Panc1 (cell line): ENCODE measurements at regions not wholly inside any gene's neighbourhood (a gene's known extent, or its start where the extent isn't known, plus 50 kb on each side); places are given as distances from the start of the nearest gene placed in this dataset.

ENCODE experiments used
- ATAC-seq: fragments of 200-7000 bp; cut with Tn5 transposase; 2 replicates; pipeline ENCODE4 v1.9.1; 2020; ENCODE audit warnings: mild to moderate bottlenecking, moderate library complexity
- BruUV-seq: library from RNA; stranded (reverse); fragments of 400-500 nt; replicated peaks from 2 replicates; lab custom pipeline; 2021; lab: Mats Ljungman, UMichigan
- CTCF ChIA-PET: fragments of 300-600 bp; sonication (Branson Sonifier 250); formaldehyde crosslinking; loops from one replicate; lab custom pipeline; 2022; ENCODE audit warnings: antibody characterized with exemption; lab: Charles Lee
- POLR2A ChIA-PET: fragments of 300-600 bp; sonication (Branson Sonifier 250); formaldehyde crosslinking; loops from one replicate; lab custom pipeline; 2022; ENCODE audit warnings: antibody characterized with exemption; lab: Charles Lee
- DNase-seq: peaks from one replicate; pipeline ENCODE4 v3.0.0-alpha.2; 2010; ENCODE audit warnings: low read depth, low spot score
- H3K27ac ChIP-seq: 2 replicates; pipeline ENCODE4 v1.5.1; 2011; ENCODE audit warnings: mild to moderate bottlenecking, low read length, inconsistent platforms
- H3K27me3 ChIP-seq: fragments of 200-500 bp; sonication (Bioruptor generic); 2 replicates; pipeline ENCODE4 v1.6.0; 2014; ENCODE audit warnings: low read length, inconsistent platforms; ENCODE audit not compliant: control insufficient read depth, insufficient read depth
- H3K36me3 ChIP-seq: fragments of 200-500 bp; sonication (Bioruptor generic); 2 replicates; pipeline ENCODE4 v1.5.1; 2014; ENCODE audit warnings: inconsistent platforms, mild to moderate bottlenecking, low read length, moderate library complexity; ENCODE audit not compliant: control insufficient read depth, insufficient read depth
- H3K4me1 ChIP-seq: 2 replicates; pipeline ENCODE4 v1.5.1; 2011; ENCODE audit warnings: inconsistent platforms, mild to moderate bottlenecking, low read length, moderate library complexity; ENCODE audit not compliant: control insufficient read depth, insufficient read depth
- H3K4me3 ChIP-seq, 2 experiments: 2 replicates each; pipeline ENCODE4 v1.5.1; 2011 to 2012; ENCODE audit warnings: low read depth in 2 of 2, low read length in 2 of 2, mild to moderate bottlenecking in 2 of 2, inconsistent platforms in 1 of 2, moderate library complexity in 1 of 2
- H3K9me3 ChIP-seq: fragments of 200-500 bp; sonication (Bioruptor generic); 2 replicates; pipeline ENCODE4 v1.5.1; 2014; ENCODE audit warnings: low read depth, mild to moderate bottlenecking, inconsistent platforms, low read length, moderate library complexity; ENCODE audit not compliant: control insufficient read depth, insufficient read depth
- POLR2AphosphoS5 ChIP-seq: IDR thresholded peaks from 2 replicates; pipeline ENCODE4 v1.6.1; 2012; ENCODE audit warnings: mild to moderate bottlenecking, low read depth, low read length, moderate library complexity
- SIN3A ChIP-seq: IDR thresholded peaks from 2 replicates; pipeline ENCODE4 v1.6.1; 2012; ENCODE audit warnings: low read depth, mild to moderate bottlenecking, low read length, moderate library complexity, borderline replicate concordance; ENCODE audit not compliant: insufficient read depth
- TCF7L2 ChIP-seq: IDR thresholded peaks from 2 replicates; pipeline ENCODE4 v1.6.1; 2011; ENCODE audit warnings: mild to moderate bottlenecking, low read depth, low read length, inconsistent platforms
- in situ Hi-C: cut with HindIII; loops from 2 replicates; pipeline ENCODE4 v1.10.0; 2016; ENCODE audit warnings: low sequenced_read_pairs, low pct_unique_long_range_greater_than_20kb
- intact Hi-C: fragments of 100-400 bp; cut with micrococcal nuclease; formaldehyde crosslinking; loops from one replicate; pipeline ENCODE4 v1.10.0; 2022; ENCODE audit not compliant: unreplicated experiment
- TF ChIP-seq, protein P1 (sequence below), 2 experiments: IDR thresholded peaks; 2 replicates each; pipeline ENCODE4 v1.6.1; 2011 to 2012; ENCODE audit warnings: low read depth in 2 of 2, control low read depth in 1 of 2, low read length in 1 of 2, mild to moderate bottlenecking in 1 of 2, moderate library complexity in 1 of 2; ENCODE audit not compliant: insufficient read depth in 1 of 2
- TF ChIP-seq, protein P2 (sequence below): fragments of 450-650 bp; IDR thresholded peaks from 2 replicates; pipeline ENCODE4 v1.5.1; 2017; ENCODE audit warnings: mild to moderate bottlenecking

DNA sequence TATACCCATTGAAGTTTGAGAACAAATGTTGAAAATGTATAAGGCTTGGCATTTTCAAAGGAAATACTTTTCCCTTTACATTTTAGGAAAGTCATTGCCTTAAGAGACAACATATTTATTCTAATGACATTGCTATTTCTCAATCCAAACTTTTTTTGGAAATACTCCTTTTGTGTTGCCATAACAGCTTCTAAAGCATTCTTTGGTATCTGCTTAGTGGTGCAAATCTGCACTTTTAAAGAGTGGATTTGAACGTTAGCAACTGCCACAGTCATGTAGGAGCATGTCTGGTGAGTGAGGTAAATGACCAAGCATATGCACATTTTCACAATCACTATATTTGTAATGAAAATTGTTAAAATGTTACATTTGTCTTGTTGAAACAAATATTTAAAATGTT lies 124.4 kb upstream of the GORAB start:
- H3K27me3 ChIP-seq, result no peaks in the 10 kb centered on the region
- H3K9me3 ChIP-seq, result no peaks in the 10 kb centered on the region; the same call in 1 of the 2 replicates
- in situ Hi-C loops (no loop called here), intact Hi-C loops (no loop called here)
- no peak overlapping the region for H3K27ac ChIP-seq
- TF ChIP-seq, protein P1, sequence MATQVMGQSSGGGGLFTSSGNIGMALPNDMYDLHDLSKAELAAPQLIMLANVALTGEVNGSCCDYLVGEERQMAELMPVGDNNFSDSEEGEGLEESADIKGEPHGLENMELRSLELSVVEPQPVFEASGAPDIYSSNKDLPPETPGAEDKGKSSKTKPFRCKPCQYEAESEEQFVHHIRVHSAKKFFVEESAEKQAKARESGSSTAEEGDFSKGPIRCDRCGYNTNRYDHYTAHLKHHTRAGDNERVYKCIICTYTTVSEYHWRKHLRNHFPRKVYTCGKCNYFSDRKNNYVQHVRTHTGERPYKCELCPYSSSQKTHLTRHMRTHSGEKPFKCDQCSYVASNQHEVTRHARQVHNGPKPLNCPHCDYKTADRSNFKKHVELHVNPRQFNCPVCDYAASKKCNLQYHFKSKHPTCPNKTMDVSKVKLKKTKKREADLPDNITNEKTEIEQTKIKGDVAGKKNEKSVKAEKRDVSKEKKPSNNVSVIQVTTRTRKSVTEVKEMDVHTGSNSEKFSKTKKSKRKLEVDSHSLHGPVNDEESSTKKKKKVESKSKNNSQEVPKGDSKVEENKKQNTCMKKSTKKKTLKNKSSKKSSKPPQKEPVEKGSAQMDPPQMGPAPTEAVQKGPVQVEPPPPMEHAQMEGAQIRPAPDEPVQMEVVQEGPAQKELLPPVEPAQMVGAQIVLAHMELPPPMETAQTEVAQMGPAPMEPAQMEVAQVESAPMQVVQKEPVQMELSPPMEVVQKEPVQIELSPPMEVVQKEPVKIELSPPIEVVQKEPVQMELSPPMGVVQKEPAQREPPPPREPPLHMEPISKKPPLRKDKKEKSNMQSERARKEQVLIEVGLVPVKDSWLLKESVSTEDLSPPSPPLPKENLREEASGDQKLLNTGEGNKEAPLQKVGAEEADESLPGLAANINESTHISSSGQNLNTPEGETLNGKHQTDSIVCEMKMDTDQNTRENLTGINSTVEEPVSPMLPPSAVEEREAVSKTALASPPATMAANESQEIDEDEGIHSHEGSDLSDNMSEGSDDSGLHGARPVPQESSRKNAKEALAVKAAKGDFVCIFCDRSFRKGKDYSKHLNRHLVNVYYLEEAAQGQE (IDR thresholded peaks at IDR 0.05; ENCODE audit: insufficient read depth in 1 of 2, low read depth in 2 of 2, low read length in 1 of 2), result no peak
- TF ChIP-seq SIN3A (no peak), TCF7L2 (no peak), POLR2AphosphoS5 (no peak)
- TF ChIP-seq, protein P2, sequence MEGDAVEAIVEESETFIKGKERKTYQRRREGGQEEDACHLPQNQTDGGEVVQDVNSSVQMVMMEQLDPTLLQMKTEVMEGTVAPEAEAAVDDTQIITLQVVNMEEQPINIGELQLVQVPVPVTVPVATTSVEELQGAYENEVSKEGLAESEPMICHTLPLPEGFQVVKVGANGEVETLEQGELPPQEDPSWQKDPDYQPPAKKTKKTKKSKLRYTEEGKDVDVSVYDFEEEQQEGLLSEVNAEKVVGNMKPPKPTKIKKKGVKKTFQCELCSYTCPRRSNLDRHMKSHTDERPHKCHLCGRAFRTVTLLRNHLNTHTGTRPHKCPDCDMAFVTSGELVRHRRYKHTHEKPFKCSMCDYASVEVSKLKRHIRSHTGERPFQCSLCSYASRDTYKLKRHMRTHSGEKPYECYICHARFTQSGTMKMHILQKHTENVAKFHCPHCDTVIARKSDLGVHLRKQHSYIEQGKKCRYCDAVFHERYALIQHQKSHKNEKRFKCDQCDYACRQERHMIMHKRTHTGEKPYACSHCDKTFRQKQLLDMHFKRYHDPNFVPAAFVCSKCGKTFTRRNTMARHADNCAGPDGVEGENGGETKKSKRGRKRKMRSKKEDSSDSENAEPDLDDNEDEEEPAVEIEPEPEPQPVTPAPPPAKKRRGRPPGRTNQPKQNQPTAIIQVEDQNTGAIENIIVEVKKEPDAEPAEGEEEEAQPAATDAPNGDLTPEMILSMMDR, result no peak
- no peak overlapping the region for H3K4me3 ChIP-seq
- no peaks in the 10 kb centered on the region for H3K36me3 ChIP-seq
- ATAC-seq, result no peak
- no peak for DNase-seq
- no peaks in the 10 kb centered on the region for H3K4me1 ChIP-seq
- BruUV-seq, result no TSS peak
- CTCF ChIA-PET, result no interaction called here
- POLR2A ChIA-PET, result no interaction called here

DNA sequence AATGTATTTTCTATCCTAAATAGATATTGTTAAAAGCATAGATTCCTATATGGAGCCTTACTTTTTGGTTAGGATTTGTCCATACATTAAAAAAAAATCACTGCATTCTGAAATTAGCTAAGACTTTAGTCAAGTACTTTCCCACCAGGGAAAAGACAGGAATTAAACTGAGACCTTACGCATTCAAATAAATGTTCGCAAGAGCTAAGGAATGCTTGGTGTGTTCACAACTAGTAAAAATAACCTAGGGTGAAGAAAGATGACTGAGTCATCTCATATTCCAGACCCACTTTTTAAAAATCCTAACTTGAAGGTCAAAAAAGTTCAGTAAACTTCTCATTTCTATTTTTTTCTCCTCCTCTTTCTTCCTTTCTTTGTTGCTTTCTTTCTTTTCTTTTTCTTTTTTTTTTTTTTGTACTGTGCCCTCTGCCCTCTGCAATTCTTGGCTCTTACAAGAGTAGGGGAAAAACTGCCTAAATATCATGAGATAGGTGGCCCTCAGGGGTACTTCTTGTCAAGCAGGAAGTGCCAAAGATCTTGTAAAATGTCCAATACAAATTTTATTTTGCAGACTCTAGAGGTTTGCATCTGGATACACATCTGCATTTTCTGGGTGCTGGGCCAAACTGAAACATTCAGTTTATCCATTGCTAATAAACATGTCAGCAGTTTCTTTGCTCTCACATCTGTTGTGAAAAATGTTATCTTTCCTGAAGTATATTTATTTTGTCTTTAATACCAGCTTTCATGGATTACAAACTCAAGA lies 121.4 kb upstream of the GORAB start:
- CTCF ChIA-PET, result no interaction called here
- no peak overlapping the region for H3K27ac ChIP-seq

More for the DNA sequence above, 121.4 kb upstream of the GORAB start:
- H3K4me1 ChIP-seq, result no peaks in the 10 kb centered on the region
- no peaks in the 10 kb centered on the region for H3K27me3 ChIP-seq
- intact Hi-C loops, result no loop called here
- BruUV-seq, result no TSS peak
- no peaks in the 10 kb centered on the region; the same call in 1 of the 2 replicates for H3K9me3 ChIP-seq
- in situ Hi-C loops, result no loop called here
- DNase-seq, result no peak
- H3K36me3 ChIP-seq, result no peaks in the 10 kb centered on the region
- TF ChIP-seq, protein P2, result no peak
- TF ChIP-seq TCF7L2, result no peak
- no peak for TF ChIP-seq POLR2AphosphoS5
- no peak for TF ChIP-seq SIN3A
- TF ChIP-seq, protein P1 (IDR thresholded peaks at IDR 0.05; ENCODE audit: insufficient read depth in 1 of 2, low read depth in 2 of 2, low read length in 1 of 2), result no peak
- POLR2A ChIA-PET, result no interaction called here
- no peak overlapping the region for H3K4me3 ChIP-seq
- no peak for ATAC-seq
